PC-9 (cell line): ENCODE measurements at regions not wholly inside any gene's neighbourhood (a gene's known extent, or its start where the extent isn't known, plus 50 kb on each side); places are given as distances from the start of the nearest gene placed in this dataset.

Experiments
- BruUV-seq: library from RNA; stranded (reverse); fragments of 400-500 nt; replicated peaks from 2 replicates; lab custom pipeline; 2021; lab: Mats Ljungman, UMichigan
- CTCF ChIA-PET: fragments of 300-600 bp; sonication (Branson Sonifier 250); formaldehyde crosslinking; loops from one replicate; lab custom pipeline; 2022; ENCODE audit warnings: antibody characterized with exemption; lab: Charles Lee
- POLR2A ChIA-PET: fragments of 300-600 bp; sonication (Branson Sonifier 250); formaldehyde crosslinking; loops from one replicate; lab custom pipeline; 2022; ENCODE audit warnings: antibody characterized with exemption; ENCODE audit not compliant: unreplicated experiment; lab: Charles Lee
- DNase-seq, 2 experiments: peaks; one replicate each; pipeline versions ENCODE4 v3.0.0 to v3.0.0-alpha.2; 2015 to 2022; ENCODE audit warnings: mixed read lengths in 1 of 2
- H2AFZ ChIP-seq: fragments of 200-600 bp; sonication (generic); 2 replicates; pipeline ENCODE4 v1.8.1; 2017; ENCODE audit warnings: antibody characterized with exemption
- H3F3A ChIP-seq: fragments of 200-600 bp; sonication (generic); 2 replicates; pipeline ENCODE4 v1.8.1; 2017; ENCODE audit warnings: antibody characterized with exemption, mild to moderate bottlenecking, low read depth; ENCODE audit not compliant: insufficient read depth
- H3K27ac ChIP-seq: fragments of 200-600 bp; sonication (generic); 2 replicates; pipeline ENCODE4 v1.6.1; 2016; ENCODE audit warnings: mixed run types
- H3K27me3 ChIP-seq: fragments of 200-600 bp; sonication (generic); 2 replicates; pipeline ENCODE4 v1.6.1; 2016; ENCODE audit warnings: low read depth, mixed run types; ENCODE audit not compliant: insufficient read depth
- H3K36me3 ChIP-seq: fragments of 200-600 bp; sonication (generic); 2 replicates; pipeline ENCODE4 v1.6.1; 2016; ENCODE audit warnings: low read depth, mixed run types
- H3K4me1 ChIP-seq: fragments of 200-600 bp; sonication (generic); replicated peaks from 2 replicates; pipeline ENCODE4 v1.6.1; 2016; ENCODE audit warnings: mixed run types; ENCODE audit not compliant: insufficient read depth
- H3K4me2 ChIP-seq: fragments of 200-600 bp; sonication (generic); 2 replicates; pipeline ENCODE4 v1.6.1; 2017; ENCODE audit warnings: mixed run types
- H3K4me3 ChIP-seq: fragments of 200-600 bp; sonication (generic); 2 replicates; pipeline ENCODE4 v1.6.1; 2016; ENCODE audit warnings: mixed run types
- H3K79me2 ChIP-seq: fragments of 200-600 bp; sonication (generic); 2 replicates; pipeline ENCODE4 v1.6.1; 2017; ENCODE audit warnings: low read depth, mixed run types
- H3K9me2 ChIP-seq: fragments of 200-600 bp; sonication (generic); 2 replicates; pipeline ENCODE4 v1.8.1; 2017; ENCODE audit warnings: mild to moderate bottlenecking; ENCODE audit not compliant: insufficient read depth
- H3K9me3 ChIP-seq: fragments of 200-600 bp; sonication (generic); 2 replicates; pipeline ENCODE4 v1.8.1; 2016; ENCODE audit warnings: low read depth; ENCODE audit not compliant: insufficient read depth
- H4K20me1 ChIP-seq: fragments of 200-600 bp; sonication (generic); 2 replicates; pipeline ENCODE4 v1.8.1; 2017; ENCODE audit not compliant: insufficient read depth
- CTCF ChIP-seq: fragments of 200-600 bp; sonication (generic); conservative IDR thresholded peaks from 2 replicates; pipeline ENCODE4 v1.6.1; 2017; ENCODE audit warnings: mixed run types, antibody characterized with exemption, mild to moderate bottlenecking, moderate library complexity
- EZH2 ChIP-seq: fragments of 200-600 bp; sonication (generic); IDR thresholded peaks from 2 replicates; pipeline ENCODE4 v1.8.0; 2017; ENCODE audit warnings: antibody characterized with exemption, low read depth
- intact Hi-C: fragments of 100-400 bp; cut with micrococcal nuclease; formaldehyde crosslinking; loops from one replicate; pipeline ENCODE4 v1.10.0; 2022; ENCODE audit not compliant: unreplicated experiment

GRCh38 chr2:63735263-63735662 is 106.4 kb upstream of the UGP2 start:
- Histone ChIP-seq H3K9me3 (no peaks in the 10 kb centered on the region), H3K4me1 (peaks cover 23% of the 10 kb centered on the region), H2AFZ (no peak overlapping the region), H3K27me3 (no peaks in the 10 kb centered on the region), H3F3A (no peaks in the 10 kb centered on the region), H3K9me2 (no peaks in the 10 kb centered on the region), H4K20me1 (no peaks in the 10 kb centered on the region), H3K36me3 (no peaks in the 10 kb centered on the region), H3K4me2 (no peak overlapping the region), H3K4me3 (no peak overlapping the region), H3K27ac (no peak overlapping the region), H3K79me2 (no peaks in the 10 kb centered on the region)
- DNase-seq: no peak
- TF ChIP-seq CTCF: no peak
- TF ChIP-seq EZH2: no peak
- CTCF ChIA-PET: no interaction called here
- intact Hi-C loops: no loop called here
- POLR2A ChIA-PET: interaction anchor here (0.6 kb wide), 1 partner anchor 43 kb away, joined by 5 read pairs; no protein-coding TSS in a partner anchor
- no TSS peak for BruUV-seq

- ChIA-PET POLR2A (interaction anchor here (0.7 kb wide), 1 partner anchor 122 kb away, joined by 6 read pairs; no protein-coding TSS in a partner anchor), CTCF (no interaction called here)
- no peaks in the 10 kb centered on the region for H3F3A ChIP-seq
- peaks cover 23% of the 10 kb centered on the region for H3K4me1 ChIP-seq
- intact Hi-C loops: no loop called here
- H3K4me3 ChIP-seq: no peak overlapping the region
- H2AFZ ChIP-seq: no peak overlapping the region
- no peaks in the 10 kb centered on the region for H3K79me2 ChIP-seq
- DNase-seq: no peak
- no peaks in the 10 kb centered on the region for H3K36me3 ChIP-seq
- no peak overlapping the region for H3K27ac ChIP-seq
- H3K4me2 ChIP-seq: no peak overlapping the region
- no peaks in the 10 kb centered on the region for H3K9me3 ChIP-seq
- no TSS peak for BruUV-seq
- H3K9me2 ChIP-seq: no peaks in the 10 kb centered on the region
- TF ChIP-seq EZH2 (no peak), CTCF (no peak)
- H4K20me1 ChIP-seq: no peaks in the 10 kb centered on the region
- no peaks in the 10 kb centered on the region for H3K27me3 ChIP-seq
Observed at GRCh38 chr2:63735931-63736330, 105.8 kb upstream of the UGP2 start.

- Histone ChIP-seq H2AFZ (no peak overlapping the region), H3F3A (no peaks in the 10 kb centered on the region), H4K20me1 (no peaks in the 10 kb centered on the region), H3K9me2 (0 out of 2 replicates have a peak, but pooled peaks cover under 1% of the 10 kb centered on the region), H3K4me1 (peaks cover 23% of the 10 kb centered on the region), H3K4me3 (no peak overlapping the region), H3K4me2 (no peak overlapping the region), H3K9me3 (no peaks in the 10 kb centered on the region), H3K36me3 (no peaks in the 10 kb centered on the region), H3K79me2 (no peaks in the 10 kb centered on the region), H3K27me3 (no peaks in the 10 kb centered on the region), H3K27ac (no peak overlapping the region)
- BruUV-seq: no TSS peak
- DNase-seq: no peak
- ChIA-PET POLR2A (interaction anchor here (0.5 to 0.7 kb wide), 2 partner anchors 122 to 250 kb away, joined by 3 to 6 read pairs; no protein-coding TSS in a partner anchor), CTCF (no interaction called here)
- intact Hi-C loops: no loop called here
- TF ChIP-seq CTCF (no peak), EZH2 (no peak)
Observed at GRCh38 chr2:63736354-63736753, 105.3 kb upstream of the UGP2 start.
